ENCODE measurements at regions not wholly inside any gene's neighbourhood (a gene's known extent, or its start where the extent isn't known, plus 50 kb on each side); places are given as distances from the start of the nearest gene placed in this dataset.

DNA sequence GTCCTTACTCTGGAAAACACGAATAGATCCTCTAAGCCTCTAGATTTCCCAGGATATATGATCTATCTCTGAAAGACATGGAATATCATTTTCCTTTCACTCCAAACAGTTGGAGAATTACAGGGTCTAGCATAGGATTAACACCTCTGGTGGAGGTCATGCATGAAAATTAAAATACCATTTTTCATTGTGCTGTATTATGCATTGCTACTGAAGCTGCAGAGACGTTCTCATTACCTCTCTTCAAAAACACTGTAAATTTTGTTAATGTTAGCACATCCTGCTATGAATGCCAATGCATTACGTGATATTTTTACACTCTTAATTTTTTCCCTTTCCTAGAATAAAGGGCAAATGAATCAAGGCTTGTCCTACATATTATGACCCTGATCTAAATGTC is 558.6 kb downstream of the TBC1D32 start:
- TF ChIP-seq, protein P1, sequence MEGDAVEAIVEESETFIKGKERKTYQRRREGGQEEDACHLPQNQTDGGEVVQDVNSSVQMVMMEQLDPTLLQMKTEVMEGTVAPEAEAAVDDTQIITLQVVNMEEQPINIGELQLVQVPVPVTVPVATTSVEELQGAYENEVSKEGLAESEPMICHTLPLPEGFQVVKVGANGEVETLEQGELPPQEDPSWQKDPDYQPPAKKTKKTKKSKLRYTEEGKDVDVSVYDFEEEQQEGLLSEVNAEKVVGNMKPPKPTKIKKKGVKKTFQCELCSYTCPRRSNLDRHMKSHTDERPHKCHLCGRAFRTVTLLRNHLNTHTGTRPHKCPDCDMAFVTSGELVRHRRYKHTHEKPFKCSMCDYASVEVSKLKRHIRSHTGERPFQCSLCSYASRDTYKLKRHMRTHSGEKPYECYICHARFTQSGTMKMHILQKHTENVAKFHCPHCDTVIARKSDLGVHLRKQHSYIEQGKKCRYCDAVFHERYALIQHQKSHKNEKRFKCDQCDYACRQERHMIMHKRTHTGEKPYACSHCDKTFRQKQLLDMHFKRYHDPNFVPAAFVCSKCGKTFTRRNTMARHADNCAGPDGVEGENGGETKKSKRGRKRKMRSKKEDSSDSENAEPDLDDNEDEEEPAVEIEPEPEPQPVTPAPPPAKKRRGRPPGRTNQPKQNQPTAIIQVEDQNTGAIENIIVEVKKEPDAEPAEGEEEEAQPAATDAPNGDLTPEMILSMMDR (conservative IDR thresholded peaks at IDR 0.05), result no peak
- TF ChIP-seq ZFX (IDR thresholded peaks at IDR 0.05), result no peak

Data from C4-2B (cell line).